Neutrophil (primary cell): ENCODE measurements at regions not wholly inside any gene's neighbourhood (a gene's known extent, or its start where the extent isn't known, plus 50 kb on each side); places are given as distances from the start of the nearest gene placed in this dataset.

Experiments used
- H3K27ac ChIP-seq: fragments of 200-600 bp; sonication (generic); 2 replicates; pipeline ENCODE4 v1.5.1; 2016; ENCODE audit warnings: mild to moderate bottlenecking, moderate library complexity
- H3K27me3 ChIP-seq: fragments of 200-600 bp; sonication (generic); 2 replicates; pipeline ENCODE4 v1.6.0; 2016; ENCODE audit warnings: mild to moderate bottlenecking
- H3K36me3 ChIP-seq: fragments of 200-600 bp; sonication (generic); 2 replicates; pipeline ENCODE4 v1.5.1; 2017
- H3K4me1 ChIP-seq, 2 experiments: fragments of 200-600 bp in 1 of 2; sonication (generic) in 1 of 2; 1 replicate in 1 of 2; 2 replicates in 1 of 2; pipeline versions ENCODE4 v1.5.1 to v1.6.1; 2013 to 2016; ENCODE audit warnings: low read depth in 1 of 2, low read length in 1 of 2, mild to moderate bottlenecking in 1 of 2, moderate library complexity in 1 of 2; ENCODE audit not compliant: control insufficient read depth in 1 of 2, insufficient read depth in 1 of 2
- H3K4me3 ChIP-seq, 2 experiments: fragments of 200-600 bp in 1 of 2; sonication (generic) in 1 of 2; 1 replicate in 1 of 2; 2 replicates in 1 of 2; pipeline ENCODE4 v1.5.1; 2013 to 2016; ENCODE audit warnings: low read depth in 1 of 2, low read length in 1 of 2, mild to moderate bottlenecking in 1 of 2, moderate library complexity in 1 of 2
- H3K9me3 ChIP-seq: fragments of 200-600 bp; sonication (generic); 2 replicates; pipeline ENCODE4 v1.5.1; 2016
- CTCF ChIP-seq: fragments of 200-600 bp; sonication (generic); IDR thresholded peaks from 2 replicates; pipeline ENCODE4 v1.5.1; 2016; ENCODE audit warnings: antibody characterized with exemption

- Histone ChIP-seq H3K4me3 (no peak overlapping the region), H3K9me3 (no peaks in the 10 kb centered on the region), H3K36me3 (no peaks in the 10 kb centered on the region), H3K4me1 (peaks cover 6 to 10% of the 10 kb centered on the region in 2 experiments), H3K27ac (no peak overlapping the region), H3K27me3 (no peaks in the 10 kb centered on the region)
- no peak for TF ChIP-seq CTCF
Measured at GRCh38 chr3:182717216-182717615, 76.1 kb upstream of the ATP11B start.

- no peak overlapping the region for H3K27ac ChIP-seq
- no peak for TF ChIP-seq CTCF
- H3K9me3 ChIP-seq: no peaks in the 10 kb centered on the region
Measured at GRCh38 chr3:182722907-182723306, 70.4 kb upstream of the ATP11B start.

DNA sequence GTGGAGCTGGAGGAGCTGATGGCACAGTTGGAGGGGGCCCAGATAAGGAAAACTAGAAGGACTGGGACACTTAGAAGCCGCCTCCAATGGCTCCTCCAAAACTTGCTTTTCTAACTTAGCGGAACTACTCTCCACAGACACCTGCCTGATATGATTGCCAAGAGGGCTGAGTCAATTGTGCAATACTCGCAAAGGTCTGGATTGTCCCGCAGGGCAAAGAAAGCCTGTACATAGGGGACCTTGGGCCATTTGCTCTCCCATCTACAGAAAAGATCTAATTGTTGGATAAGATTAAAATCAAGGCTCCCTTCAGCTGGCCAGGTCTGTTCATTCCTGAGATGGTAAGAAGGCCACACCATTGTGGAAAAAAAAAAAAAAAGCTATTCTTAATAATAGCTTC lies 69.7 kb upstream of the ATP11B start:
- Histone ChIP-seq H3K4me3 (no peak overlapping the region), H3K4me1 (no peaks in the 10 kb centered on the region), H3K36me3 (no peaks in the 10 kb centered on the region), H3K9me3 (no peaks in the 10 kb centered on the region), H3K27me3 (no peaks in the 10 kb centered on the region), H3K27ac (no peak overlapping the region)
- no peak for TF ChIP-seq CTCF

More at GRCh38 chr3:182722907-182723306, 70.4 kb upstream of the ATP11B start:
- H3K4me3 ChIP-seq: no peak overlapping the region
- H3K27me3 ChIP-seq: no peaks in the 10 kb centered on the region
- H3K4me1 ChIP-seq: no peaks in the 10 kb centered on the region
- no peaks in the 10 kb centered on the region for H3K36me3 ChIP-seq

DNA sequence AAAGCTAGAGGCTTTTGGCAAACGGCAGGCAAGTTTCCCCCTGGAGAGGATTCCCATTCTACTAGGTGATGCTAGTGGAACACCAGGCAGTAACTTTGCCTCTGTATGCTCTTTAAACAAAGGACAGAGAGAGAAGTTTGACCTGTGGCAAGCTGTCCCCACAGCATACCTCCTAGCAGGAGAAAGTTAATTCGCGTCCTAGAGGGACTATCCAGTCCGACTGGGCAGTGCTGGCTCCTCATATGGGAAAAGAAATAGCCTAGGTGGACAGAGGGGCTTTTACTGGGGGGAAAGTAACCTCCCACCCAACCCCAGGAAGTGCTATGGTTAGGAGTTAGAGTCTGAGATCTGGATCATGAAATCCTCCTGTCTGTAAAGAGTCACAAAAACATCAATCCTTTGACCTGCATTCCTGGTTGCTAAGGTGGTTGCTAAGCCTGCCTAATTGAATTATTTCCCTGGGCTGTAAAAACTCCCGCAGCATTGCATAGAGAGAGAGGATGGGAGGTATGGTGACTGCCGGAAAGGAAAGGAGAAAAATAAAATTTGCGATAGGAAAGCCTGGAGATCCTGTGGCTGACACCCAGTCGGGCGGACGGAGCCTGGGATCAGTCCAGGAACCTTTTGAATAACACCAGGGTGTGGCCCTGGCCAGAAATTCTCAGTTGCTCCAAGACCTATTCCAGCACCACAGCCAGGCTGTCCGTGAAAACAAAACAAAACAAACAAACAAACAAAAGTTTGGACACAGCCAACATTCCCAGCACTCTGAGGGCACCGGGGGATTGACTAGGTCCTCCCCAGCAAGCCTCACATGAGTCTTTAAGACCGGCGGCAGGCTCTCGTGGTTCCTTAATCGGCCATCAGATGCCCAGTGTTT lies 67.7 kb upstream of the ATP11B start:
- Histone ChIP-seq H3K27me3 (no peaks in the 10 kb centered on the region), H3K4me3 (no peak overlapping the region), H3K36me3 (no peaks in the 10 kb centered on the region), H3K4me1 (no peaks in the 10 kb centered on the region), H3K9me3 (no peaks in the 10 kb centered on the region), H3K27ac (no peak overlapping the region)
- no peak for TF ChIP-seq CTCF

DNA sequence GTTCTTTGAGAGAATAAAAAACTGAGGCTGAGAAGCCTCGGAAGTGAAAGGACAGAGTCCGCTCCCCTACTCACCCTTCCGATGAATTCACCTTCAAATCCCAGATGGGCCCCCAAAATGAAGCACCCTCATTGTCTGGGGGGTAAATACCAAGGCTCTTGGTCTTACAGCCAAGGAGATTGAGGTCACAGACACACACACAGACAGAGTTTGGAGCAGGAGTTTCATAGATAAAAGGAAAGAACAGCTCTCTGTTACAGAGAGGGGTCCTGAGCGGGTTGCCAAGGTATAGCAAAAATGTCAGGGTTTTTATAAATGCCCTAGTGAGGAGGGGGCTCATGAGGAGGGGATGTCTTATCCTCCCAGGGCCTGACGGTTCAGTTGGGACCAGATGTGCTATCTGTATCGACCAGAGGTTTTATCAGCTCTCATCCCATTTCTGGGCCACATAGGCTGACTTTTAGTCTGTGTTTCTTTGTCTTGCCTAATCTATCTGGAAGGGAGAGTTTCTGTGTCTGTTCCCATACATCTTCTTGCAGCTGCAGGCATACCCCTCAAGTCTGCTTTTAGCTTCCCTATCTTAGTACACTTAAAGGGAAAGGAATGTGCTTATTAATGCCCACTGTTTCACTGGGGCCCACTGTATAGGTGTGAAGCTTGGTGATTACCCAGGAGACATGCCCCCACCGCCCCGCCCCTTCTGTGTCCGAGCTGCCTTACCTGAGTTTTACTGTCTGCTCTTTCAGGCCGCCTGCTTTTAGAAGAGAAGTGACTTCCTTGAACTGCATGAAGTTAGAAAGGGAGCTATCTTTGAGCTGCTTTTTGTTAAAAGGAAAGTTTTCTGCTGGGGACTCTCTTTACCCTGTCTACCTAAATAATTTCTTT lies 66.8 kb upstream of the ATP11B start:
- H3K27me3 ChIP-seq: no peaks in the 10 kb centered on the region
- H3K4me1 ChIP-seq: no peaks in the 10 kb centered on the region
- H3K36me3 ChIP-seq: no peaks in the 10 kb centered on the region
- H3K27ac ChIP-seq: no peak overlapping the region
- H3K4me3 ChIP-seq: no peak overlapping the region
- H3K9me3 ChIP-seq: no peaks in the 10 kb centered on the region
- TF ChIP-seq CTCF: no peak
